HL-60 (cell line): ENCODE measurements at regions not wholly inside any gene's neighbourhood (a gene's known extent, or its start where the extent isn't known, plus 50 kb on each side); places are given as distances from the start of the nearest gene placed in this dataset.

ENCODE experiments used
- DNase-seq, 2 experiments: peaks; one replicate each; pipeline ENCODE4 v3.0.0-alpha.2; 2010 to 2020; ENCODE audit warnings: low read depth in 1 of 2, low spot score in 1 of 2
- H3K27ac ChIP-seq: fragments of 250-450 bp; sonication (Bioruptor Pico); replicated peaks from 2 replicates; pipeline ENCODE4 v1.5.1; 2020; ENCODE audit warnings: mild to moderate bottlenecking, moderate library complexity
- H3K27me3 ChIP-seq: fragments of 250-450 bp; sonication (Bioruptor Pico); 2 replicates; pipeline ENCODE4 v1.5.1; 2021; ENCODE audit warnings: mild to moderate bottlenecking, moderate library complexity; ENCODE audit not compliant: insufficient read depth, poor library complexity, severe bottlenecking
- H3K4me3 ChIP-seq: replicated peaks from 2 replicates; pipeline ENCODE4 v1.5.1; 2011; ENCODE audit warnings: mild to moderate bottlenecking, control low read depth, low read length; ENCODE audit not compliant: insufficient read depth
- CTCF ChIP-seq: IDR thresholded peaks from one replicate; pipeline ENCODE4 v1.5.1; 2011; ENCODE audit warnings: low read length, control low read depth, inconsistent platforms; ENCODE audit not compliant: insufficient read depth
- GABPA ChIP-seq: IDR thresholded peaks from 2 replicates; pipeline ENCODE4 v1.6.1; 2012; ENCODE audit warnings: low read depth
- POLR2AphosphoS5 ChIP-seq: IDR thresholded peaks from 2 replicates; pipeline ENCODE4 v1.6.1; 2012; ENCODE audit warnings: low read depth
- REST ChIP-seq: IDR thresholded peaks from 2 replicates; pipeline ENCODE4 v1.6.1; 2012; ENCODE audit warnings: low read depth; ENCODE audit not compliant: insufficient replicate concordance
- SPI1 ChIP-seq: IDR thresholded peaks from 2 replicates; pipeline ENCODE4 v1.6.1; 2012; ENCODE audit warnings: low read depth, mild to moderate bottlenecking, borderline replicate concordance

GRCh38 chr20:50379991-50380696 lies 130.0 kb upstream of the PTPN1 start:
- TF ChIP-seq REST (no peak), POLR2AphosphoS5 (no peak), GABPA (no peak), CTCF (no peak), SPI1 (no peak)

GRCh38 chr20:50380697-50381040 lies 129.5 kb upstream of the PTPN1 start:
- H3K4me3 ChIP-seq, result no peak overlapping the region
- TF ChIP-seq POLR2AphosphoS5 (no peak), CTCF (no peak), REST (no peak), GABPA (no peak), SPI1 (no peak)
- no peak for DNase-seq
- H3K27ac ChIP-seq, result no peak overlapping the region
- no peaks in the 10 kb centered on the region for H3K27me3 ChIP-seq

More at GRCh38 chr20:50379991-50380696, 130.0 kb upstream of the PTPN1 start:
- no peak overlapping the region for H3K27ac ChIP-seq
- H3K27me3 ChIP-seq, result no peaks in the 10 kb centered on the region
- DNase-seq, result no peak
- H3K4me3 ChIP-seq, result no peak overlapping the region

- TF ChIP-seq CTCF (no peak), SPI1 (no peak), POLR2AphosphoS5 (no peak), GABPA (no peak), REST (no peak)
- H3K27ac ChIP-seq, result no peak overlapping the region; the same call in 1 of the 2 replicates
- no peak overlapping the region for H3K4me3 ChIP-seq
- DNase-seq, result no peak
- H3K27me3 ChIP-seq, result no peaks in the 10 kb centered on the region
These were observed 129.0 kb upstream of the PTPN1 start for GRCh38 chr20:50381075-50381732.
